ENCODE measurements at regions not wholly inside any gene's neighbourhood (a gene's known extent, or its start where the extent isn't known, plus 50 kb on each side); places are given as distances from the start of the nearest gene placed in this dataset.

- TF ChIP-seq POLR2AphosphoS5 (IDR thresholded peaks at IDR 0.05; ENCODE audit: low read depth, low read length) (no peak), SIN3A (IDR thresholded peaks at IDR 0.05; ENCODE audit: borderline replicate concordance, insufficient read depth, low read length) (no peak)
Observed at GRCh38 chr4:165613581-165613980, 234.8 kb downstream of the CPE start.

Data from PFSK-1 (cell line).